Middle frontal gyrus (tissue), 1 donor: ENCODE measurements at regions not wholly inside any gene's neighbourhood (a gene's known extent, or its start where the extent isn't known, plus 50 kb on each side); places are given as distances from the start of the nearest gene placed in this dataset.

ENCODE experiments used
- DNase-seq: peaks from one replicate; pipeline ENCODE4 v3.0.0-alpha.2; 2015; ENCODE audit warnings: low spot score; ENCODE audit errors: extremely low spot score

DNA sequence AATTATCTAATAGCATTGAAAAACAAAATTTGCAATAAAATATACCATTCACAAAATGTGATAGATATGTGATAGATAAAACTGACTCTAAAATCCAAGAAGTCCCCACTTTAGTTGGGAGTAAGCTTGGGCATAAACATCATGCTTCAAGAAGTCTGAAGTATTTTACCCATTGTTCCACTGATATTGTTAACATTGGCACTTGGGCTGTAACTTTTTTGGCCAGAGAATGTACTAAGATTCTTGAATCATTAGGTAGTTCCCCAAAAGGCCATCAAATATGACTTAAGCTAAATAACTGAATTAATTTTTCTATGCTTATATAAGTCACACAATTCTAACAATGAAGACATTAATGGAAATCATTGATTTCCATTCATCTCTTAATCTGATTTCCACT is 413.6 kb downstream of the CDH2 start:
- DNase-seq: no peak

DNA sequence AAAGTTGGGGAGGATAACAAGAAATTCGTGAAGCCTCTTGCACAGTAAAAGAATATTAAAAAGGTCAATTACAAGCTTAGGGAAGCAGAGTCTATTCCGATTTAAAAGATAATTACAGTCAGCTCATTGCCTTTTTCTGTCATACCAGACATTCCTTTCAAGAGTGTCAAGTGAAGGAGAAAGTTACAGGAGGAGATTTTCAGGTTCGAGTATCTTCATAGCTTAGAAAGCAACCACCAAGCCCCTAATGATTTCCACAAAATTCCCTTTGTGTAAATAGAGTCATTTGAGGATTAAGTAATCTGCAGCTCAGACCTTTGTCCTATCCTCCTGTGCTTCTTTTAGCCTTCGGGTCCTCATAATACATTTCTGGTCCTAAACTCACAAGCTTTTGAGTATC is 414.9 kb downstream of the CDH2 start:
- DNase-seq: no peak

DNA sequence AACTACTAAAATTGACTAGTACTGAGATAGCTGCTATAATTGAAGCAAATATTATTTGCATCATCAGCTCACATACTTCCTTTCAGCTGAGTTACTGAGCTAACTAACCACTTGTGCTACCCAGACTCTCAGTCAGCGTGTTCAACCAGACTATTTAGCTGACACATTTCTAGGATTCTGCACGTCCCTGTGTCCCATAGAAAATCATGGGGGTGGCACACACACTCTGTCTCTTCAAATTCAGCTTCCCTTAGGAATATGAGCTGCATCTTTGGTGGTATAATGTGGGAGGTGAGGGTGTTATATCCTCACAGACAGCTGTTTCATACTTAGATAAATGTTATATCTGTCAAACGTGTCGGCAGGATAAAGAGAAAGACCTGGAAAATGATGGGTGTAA is 424.0 kb downstream of the CDH2 start:
- DNase-seq: no peak

DNA sequence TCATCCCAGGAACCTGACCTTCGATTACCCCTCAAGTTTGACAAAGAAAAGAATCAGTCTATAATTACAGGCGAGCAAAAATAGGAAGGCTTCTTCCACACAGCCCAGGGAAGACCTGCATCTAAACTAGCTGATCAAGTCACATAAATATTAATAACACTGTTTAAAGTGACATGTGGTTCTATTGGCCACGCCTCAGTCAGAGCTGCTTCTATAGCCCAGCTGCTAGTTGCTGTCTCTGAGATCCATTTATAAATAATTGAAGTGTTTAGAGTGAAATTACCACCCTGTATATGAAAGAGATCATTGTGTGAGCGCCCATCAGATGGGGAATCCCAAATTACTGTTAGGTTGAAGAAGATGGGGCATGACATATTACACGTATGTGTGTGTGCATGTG is 426.0 kb downstream of the CDH2 start:
- DNase-seq: no peak

DNA sequence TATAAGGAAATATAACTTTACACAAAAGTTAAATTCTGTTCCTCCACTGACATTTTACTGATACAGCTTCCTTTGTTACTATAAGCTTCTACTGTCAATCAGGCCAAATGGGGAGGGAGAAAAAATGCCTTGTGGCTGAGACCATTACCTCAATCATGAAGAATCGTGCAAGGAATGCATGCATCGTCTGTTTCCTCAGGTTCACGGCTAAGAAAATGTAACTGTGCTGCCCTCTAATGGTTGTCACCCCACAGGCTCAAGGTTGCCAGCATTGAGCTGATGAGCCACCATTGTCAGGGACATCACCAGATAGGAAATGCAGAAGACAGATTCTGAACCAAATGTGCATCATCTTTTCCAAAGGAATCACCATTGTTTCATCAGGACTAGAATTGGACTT is 426.9 kb downstream of the CDH2 start:
- DNase-seq: no peak

DNA sequence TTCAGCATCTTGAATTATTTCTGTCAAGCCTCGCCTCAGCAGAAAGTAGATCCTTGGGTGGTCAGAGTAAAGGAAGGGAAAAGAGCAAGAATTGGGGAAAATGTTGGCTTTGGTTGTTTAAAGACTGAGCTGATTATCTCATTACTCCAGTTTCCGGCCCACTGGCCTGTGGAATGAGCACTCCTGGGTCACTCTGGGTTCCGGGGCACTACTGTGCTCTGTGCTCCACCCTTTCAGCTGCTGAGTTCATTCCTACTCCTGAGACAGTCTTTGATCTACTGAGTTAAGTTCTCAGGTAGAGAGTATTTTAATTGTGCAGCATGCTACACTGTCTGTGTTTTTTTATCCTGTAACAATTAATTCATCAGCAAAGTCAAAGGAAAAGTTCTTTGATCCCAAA is 427.7 kb downstream of the CDH2 start:
- DNase-seq: no peak

DNA sequence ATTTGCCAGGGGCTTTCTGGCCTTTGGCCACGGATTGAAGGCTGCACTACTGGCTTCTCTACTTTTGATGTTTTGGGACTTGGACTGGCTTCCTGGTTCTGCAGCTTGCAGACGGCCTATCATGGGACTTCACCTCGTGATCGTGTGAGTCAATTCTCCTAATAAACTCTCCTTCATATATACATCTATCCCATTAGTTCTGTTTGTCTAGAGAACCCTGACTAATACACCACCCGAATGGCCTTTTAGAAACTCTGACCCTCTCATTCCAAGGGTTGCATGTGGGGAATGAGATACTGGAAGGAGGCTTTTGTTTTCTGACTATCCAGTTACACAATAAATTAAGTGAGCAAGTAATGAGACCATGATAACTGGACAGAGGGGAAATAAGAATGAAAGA is 430.7 kb downstream of the CDH2 start:
- no peak for DNase-seq

DNA sequence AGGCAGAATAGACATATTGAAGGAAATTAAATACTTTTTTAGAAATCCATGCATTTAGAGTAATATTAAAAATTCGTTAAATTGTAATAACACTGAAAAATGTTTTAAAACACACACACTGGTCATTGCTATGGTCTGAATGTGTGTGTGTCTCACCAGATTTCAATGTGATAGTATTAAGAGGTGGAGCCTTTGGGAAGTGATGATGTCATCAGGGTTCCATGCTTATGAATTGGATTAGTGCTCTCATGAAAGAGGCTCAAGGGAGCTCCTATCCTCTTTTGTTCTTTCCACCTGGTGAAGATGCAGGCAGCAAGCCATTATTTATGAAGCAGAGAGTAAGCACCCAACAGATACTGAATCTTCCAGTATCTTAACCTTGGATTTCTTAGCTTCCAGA is 441.8 kb downstream of the CDH2 start:
- DNase-seq: no peak

DNA sequence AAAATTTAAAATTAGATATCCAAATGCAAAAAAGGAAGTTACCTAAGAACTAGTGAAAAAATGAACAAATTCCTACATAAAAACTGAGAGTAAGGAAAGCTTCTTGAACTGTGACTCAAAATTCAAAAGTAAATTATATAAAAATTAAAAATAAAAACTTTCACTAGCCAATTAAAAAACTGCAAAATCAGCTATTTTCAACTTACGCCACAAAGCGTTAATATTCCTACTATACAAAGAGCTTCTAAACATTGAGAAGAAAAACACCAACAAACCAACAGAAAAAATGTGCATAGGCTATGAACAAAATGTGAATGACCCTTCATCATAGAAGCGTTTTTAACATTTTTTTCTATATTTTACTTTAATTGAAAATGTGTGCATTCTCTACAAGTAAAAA is 445.7 kb downstream of the CDH2 start:
- no peak for DNase-seq

DNA sequence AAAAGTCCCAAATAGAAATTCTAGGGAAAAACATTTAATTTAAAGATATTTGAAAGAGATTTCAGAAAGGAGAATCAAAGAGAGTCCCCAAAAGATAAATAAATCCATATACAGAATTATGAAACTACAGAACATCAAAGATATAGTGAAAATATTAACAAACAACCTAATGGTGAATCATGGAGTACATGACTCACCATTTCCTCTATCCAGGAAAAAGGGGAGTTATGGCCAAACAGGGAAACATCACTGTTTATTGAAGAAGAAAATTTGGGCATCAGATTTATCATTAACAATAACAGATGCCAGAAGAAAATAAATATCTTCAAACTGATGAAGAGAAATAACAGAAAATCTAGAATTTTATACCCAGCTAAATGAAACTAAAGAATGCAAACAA is 448.3 kb downstream of the CDH2 start:
- no peak for DNase-seq

DNA sequence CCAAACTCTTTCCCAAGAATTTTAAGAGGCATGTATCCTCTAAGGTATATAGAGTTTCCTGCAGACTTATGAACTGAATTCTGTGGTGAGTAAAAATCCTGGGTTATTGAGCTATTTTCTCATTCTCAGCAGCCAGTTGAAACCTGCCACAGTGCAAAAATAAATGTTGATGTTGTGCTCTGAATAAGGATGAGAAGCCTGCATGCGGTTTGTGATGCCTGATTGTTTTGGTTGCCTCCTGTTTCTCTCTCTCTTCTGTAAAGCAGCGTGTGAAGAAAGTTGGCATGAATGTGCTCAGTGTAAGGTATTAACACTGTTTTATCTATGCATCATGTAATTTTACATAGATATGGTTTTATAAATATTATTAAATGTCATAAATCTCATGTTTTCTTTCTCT is 452.6 kb downstream of the CDH2 start:
- DNase-seq: no peak

DNA sequence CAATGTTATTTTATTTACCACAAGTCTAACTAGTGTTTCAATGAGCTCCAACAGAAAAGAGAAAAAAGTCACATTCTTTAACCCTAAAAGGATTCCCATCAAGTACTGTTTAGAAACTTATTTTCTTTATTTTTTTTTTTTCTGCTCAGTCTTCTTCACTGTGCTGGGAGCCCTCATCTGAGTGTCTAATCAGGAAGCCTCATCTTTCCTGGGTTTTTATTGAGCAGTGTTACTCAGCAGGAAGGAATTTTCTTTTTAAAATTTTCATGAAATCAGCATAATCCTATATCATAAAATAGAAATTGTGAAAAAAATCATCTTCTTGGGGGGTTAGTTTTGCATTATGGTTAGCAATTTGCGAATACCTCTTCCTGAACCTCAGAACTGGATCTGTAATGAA is 453.8 kb downstream of the CDH2 start:
- DNase-seq: no peak

DNA sequence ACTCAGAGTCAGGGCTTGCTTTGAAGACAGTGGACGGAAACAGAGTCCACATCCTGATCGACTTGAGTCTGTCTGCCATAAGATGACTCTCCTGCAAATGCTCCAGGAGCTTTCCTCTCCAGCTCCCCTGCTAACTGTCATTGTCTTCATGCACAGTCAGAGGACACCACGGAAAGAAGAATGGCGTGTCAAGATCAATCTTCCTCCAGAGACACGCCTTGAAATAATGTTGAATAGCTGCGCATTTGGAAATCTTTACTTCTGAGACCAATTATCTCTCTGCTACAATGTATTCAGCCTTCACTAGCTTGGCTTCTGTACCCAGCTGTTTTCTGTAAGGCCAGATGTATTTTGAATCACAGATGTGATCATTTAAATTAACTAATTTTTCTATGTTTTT is 457.2 kb downstream of the CDH2 start:
- DNase-seq: no peak

DNA sequence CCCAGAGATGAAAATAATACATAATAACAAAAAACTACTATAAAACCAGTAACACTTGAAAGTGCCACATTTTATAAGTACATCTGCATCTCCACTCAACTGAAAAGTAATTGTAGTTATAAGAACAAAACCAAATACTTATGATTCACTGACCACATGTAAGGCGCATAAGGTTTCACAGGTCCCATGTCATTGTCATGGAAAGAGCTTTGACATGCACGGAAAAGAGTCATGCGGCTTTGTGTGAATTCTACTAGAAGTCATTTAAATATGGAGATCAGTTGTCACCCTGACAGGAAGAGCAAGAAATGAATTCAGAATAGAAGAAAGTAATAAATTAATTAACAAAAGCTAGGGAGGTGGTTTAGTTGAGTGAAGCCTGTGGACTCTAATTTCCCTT is 459.1 kb downstream of the CDH2 start:
- DNase-seq: no peak

DNA sequence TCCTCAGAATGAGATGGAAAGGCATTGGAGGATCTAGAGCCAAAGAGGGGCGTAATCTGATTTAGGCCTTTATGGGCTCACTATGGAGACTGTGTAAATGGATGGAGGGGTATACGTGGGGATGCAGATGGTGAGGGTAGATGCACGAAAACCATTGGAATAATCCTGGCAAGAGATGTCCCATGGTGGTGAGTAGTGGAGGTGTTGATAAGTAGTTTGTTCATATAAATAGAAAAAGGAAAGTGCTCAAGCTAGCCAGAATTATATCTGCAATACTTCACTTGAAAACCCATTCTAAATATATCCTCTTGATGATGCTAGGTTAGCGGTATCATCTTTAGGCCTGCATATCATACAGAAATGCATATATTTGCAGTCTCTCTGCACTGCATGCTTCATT is 459.7 kb downstream of the CDH2 start:
- DNase-seq: no peak

DNA sequence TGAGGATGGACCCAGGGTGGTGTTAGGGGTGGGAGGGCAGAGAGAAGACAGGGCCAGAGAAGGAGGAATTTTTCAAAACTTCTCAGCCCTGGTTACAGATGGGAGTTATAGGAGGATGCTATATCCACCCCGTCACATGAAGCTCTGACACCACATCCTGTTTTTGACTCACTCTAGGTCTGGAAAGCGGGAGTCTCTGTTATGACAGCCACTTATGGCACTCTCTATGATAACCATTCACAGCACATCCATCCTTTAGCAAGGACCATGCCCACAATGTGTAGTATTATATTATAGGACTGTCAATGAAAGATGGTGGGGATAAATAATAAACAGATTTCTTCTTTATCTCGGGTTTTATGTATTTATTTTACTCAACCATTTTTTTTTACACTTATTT is 461.2 kb downstream of the CDH2 start:
- DNase-seq: no peak

DNA sequence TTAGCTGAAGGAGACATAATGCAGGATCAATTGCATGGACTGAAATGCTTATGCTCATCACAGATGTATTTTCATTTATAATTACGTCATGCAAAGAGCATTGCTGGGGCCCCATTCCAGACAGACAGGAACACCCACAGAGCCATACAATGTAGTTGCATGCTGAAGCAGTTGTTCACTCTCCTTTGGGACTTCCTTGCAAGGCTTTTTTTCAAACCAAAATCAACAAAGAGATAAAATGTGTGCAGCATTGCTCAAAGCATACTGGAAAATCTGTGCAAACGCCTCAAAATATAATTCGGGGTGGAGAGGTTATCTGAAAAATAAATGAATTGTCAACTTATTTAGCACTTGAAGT is 463.2 kb downstream of the CDH2 start:
- DNase-seq: no peak

DNA sequence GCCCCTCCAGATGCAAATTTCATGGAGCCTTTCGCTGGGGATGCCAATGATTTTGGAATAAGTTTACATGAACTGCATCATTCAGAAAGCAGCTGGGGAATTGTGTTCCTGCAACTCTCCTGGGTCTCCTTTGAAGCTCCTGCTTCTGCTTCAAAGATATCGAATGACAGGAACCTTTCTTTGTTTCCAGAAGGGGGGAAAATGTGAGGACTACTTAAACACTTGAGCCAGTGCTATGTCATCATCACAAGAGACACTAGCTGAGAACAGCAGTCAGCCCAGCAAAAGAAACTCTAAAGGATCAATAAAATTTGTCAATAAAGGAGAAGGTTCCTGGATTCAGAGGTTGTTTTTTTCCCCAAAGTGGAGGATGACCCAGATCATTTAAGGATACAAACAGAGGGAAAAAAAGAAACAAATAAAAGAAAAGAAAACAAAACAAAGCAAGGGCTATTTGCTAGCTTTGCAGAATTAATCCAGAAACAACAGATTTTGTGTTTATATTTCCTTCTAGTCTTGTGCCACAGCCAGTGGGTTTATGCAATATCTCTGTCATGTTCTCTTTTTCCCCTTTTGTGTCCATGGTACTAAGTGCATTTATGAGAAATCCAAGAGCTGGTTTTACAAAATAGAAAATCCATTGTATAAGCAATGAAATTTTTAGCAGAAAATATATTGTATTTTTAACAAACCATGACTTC is 463.7 kb downstream of the CDH2 start:
- no peak for DNase-seq

DNA sequence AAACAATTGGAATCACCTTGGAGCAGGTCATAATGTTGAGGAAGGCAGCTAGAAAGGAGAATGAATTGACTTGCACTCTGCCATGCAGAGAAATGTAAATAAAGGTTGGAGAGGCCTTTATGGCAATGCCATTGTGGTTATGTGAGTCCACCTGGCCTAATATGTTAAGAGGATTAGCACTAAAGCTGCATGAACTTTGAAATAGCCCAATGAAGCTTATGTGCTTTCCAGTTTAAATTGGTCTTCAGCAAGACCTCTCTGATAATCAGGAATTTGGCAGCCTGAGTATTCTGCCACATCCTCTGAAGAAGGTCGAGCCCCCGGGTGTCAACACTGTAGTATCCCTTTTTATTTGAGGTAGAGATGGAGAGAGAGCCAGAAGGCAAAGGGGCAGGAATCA is 464.9 kb downstream of the CDH2 start:
- no peak for DNase-seq

DNA sequence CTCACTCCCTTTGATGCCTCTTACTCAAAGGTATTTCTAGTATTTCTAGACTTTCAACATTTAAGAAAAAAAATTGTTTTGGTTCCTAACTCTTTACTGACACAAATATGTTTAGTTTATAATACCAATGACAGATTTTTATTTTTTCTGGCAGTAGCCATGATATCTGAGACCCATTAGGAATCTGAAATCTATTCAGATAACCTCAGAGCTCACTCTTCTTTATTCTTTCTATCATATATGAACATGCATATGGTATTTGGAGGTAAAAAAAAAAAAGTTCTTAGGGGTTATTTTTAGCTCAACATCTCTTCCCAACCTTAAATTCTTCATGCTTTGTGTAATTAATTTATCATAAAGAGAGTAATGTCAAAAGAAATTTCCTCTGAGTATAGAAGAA is 465.5 kb downstream of the CDH2 start:
- no peak for DNase-seq

DNA sequence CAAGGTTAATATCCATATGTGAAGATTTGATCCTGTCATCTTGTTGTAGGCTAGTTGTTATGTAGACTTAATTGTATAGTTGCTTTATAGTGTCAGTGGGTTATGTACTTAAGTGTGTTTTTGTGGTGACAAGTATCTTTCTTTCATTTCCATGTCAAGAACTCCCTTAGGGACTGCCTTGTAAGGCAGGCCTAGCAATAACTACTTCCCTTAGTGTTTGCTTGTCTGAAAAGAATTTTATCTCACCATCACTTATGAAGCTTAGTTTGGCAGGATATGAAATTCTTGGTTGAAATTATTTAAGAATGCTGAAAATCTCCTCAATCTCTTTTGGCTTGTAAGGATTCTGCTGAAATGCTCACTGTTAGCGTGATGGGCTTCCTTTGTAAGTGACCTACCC is 467.6 kb downstream of the CDH2 start:
- DNase-seq: no peak

DNA sequence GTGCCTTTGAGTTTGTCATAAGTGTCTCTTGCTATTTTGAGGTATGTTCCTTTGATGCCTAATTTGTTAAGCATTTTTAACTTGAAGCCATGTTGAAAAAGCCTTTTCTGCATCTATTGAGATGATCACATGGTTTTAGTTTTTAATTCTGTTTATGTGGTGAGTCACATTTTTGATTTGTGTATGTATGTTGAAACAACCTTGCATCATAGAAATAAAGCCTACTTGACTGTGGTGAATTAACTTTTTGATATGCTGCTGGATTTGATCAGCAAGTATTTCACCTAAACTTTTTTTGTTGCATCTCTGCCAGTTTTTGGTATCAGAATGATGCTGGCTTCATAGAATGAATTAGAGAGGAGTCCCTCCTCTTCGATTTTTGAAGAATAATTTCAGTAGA is 469.7 kb downstream of the CDH2 start:
- no peak for DNase-seq

DNA sequence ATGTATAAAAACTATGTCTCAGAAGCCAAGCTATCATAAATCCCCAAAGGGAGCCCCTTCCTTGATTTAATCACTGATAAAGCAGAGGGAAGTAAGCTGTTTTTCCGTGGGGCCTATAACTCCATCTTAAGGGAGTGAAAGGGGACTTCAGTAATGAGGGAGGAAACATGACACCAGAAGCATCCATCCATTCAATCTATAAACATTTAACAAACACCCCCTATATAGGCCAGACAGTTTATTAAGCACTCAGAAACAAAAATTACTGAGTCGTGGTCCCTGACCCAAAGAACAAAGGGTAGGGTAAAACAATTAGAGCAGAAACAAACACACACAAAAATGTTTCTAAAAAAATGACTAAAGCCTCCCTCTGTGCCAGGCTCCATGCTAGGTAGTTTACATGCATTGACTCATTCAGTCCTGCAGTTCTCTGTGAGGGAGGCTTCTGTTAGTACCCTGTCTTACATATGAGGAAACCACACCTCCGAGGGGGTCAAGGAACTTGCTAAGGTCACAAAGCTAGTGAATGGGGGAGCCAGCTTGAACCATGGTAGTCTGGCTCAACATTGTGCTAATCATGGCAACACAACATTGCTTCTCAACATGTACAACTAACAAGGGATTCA is 472.1 kb downstream of the CDH2 start:
- DNase-seq: no peak

DNA sequence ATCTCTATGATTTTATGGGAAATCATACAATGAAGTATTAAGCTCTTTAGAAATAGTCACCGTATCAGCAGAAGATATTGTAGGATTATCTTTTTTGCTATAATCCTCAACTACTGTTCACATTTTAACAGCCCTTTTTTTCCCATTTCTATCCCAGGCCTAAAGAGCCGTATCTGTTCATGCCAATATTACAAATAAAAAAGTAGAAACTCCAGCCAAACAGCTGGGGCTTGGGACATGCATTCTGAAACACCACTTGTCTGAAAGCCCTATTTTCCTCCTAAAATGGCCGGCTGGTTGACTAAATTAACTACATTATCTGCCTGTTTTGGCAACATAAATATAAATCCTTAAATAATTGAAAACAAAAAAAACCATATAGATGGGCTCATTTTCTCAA is 477.8 kb downstream of the CDH2 start:
- no peak for DNase-seq
